HepG2 (cell line): ENCODE measurements at regions not wholly inside any gene's neighbourhood (a gene's known extent, or its start where the extent isn't known, plus 50 kb on each side); places are given as distances from the start of the nearest gene placed in this dataset.

Source experiments
- ATAC-seq: fragments of 200-7000 bp; cut with Tn5 transposase; 3 replicates; pipeline ENCODE4 v1.9.1; 2020; ENCODE audit warnings: mild to moderate bottlenecking, moderate library complexity
- BruUV-seq: library from RNA; stranded (reverse); fragments of 400-500 nt; replicated peaks from 2 replicates; lab custom pipeline; 2021; lab: Mats Ljungman, UMichigan
- CTCF ChIA-PET: fragments of 300-600 bp; formaldehyde crosslinking; extraction: SDS; loops from one replicate; lab custom pipeline; 2021; ENCODE audit warnings: low total read pairs, inconsistent platforms, low intra/inter-chr PET ratio; lab: Yijun Ruan, JAX
- POLR2A ChIA-PET: fragments of 350-600 bp; sonication (Branson Sonifier 250); formaldehyde crosslinking; loops from one replicate; lab custom pipeline; 2020; ENCODE audit warnings: antibody characterized with exemption, inconsistent platforms; lab: Yijun Ruan, JAX
- DNase-seq: peaks from one replicate; pipeline ENCODE4 v3.0.0-alpha.2; 2015; ENCODE audit warnings: low spot score
- FAIRE-seq: peaks from 3 replicates; lab custom pipeline; 2011; peaks lifted over from hg19 to GRCh38; lab: Jason Lieb, UNC
- H2AFZ ChIP-seq: one replicate; pipeline ENCODE4 v1.6.1; 2011; ENCODE audit warnings: low read length, inconsistent platforms
- H3K27ac ChIP-seq: fragments of 300-600 bp; 3 replicates; pipeline ENCODE4 v1.8.0; 2011; ENCODE audit warnings: mixed run types, mild to moderate bottlenecking, mixed read lengths, low read length, inconsistent platforms; ENCODE audit not compliant: insufficient read depth; ENCODE audit errors: extremely low read length
- H3K27me3 ChIP-seq, 2 experiments: fragments of 200-600 bp in 1 of 2; 2 replicates in 1 of 2; 3 replicates in 1 of 2; pipeline versions ENCODE4 v1.6.0 to v1.8.0; 2011; ENCODE audit warnings: low read length in 2 of 2, mild to moderate bottlenecking in 2 of 2, moderate library complexity in 2 of 2, inconsistent platforms in 1 of 2; ENCODE audit not compliant: insufficient read depth in 2 of 2, control insufficient read depth in 1 of 2
- H3K36me3 ChIP-seq, 2 experiments: fragments of 200-600 bp in 1 of 2; replicated peaks in 1 of 2; 2 replicates in 1 of 2; 3 replicates in 1 of 2; pipeline versions ENCODE4 v1.5.1 to v1.8.0; 2011; ENCODE audit warnings: low read length in 2 of 2, inconsistent platforms in 1 of 2; ENCODE audit not compliant: insufficient read depth in 2 of 2, control insufficient read depth in 1 of 2
- H3K4me1 ChIP-seq: 2 replicates; pipeline ENCODE4 v1.5.1; 2012; ENCODE audit warnings: low read length, inconsistent platforms; ENCODE audit not compliant: insufficient read depth
- H3K4me2 ChIP-seq: 2 replicates; pipeline ENCODE4 v1.6.0; 2011; ENCODE audit warnings: low read depth, low read length, inconsistent platforms
- H3K4me3 ChIP-seq, 3 experiments: fragments of 200-600 bp in 1 of 3; sonication (generic), shearing (Covaris generic) in 1 of 3; replicated peaks in 1 of 3; 2 replicates each; pipeline ENCODE4 v1.5.1; 2011 to 2016; ENCODE audit warnings: low read length in 3 of 3, inconsistent platforms in 2 of 3, low read depth in 2 of 3, mild to moderate bottlenecking in 2 of 3, control low read depth in 1 of 3, mixed read lengths in 1 of 3; ENCODE audit not compliant: insufficient read depth in 1 of 3
- H3K79me2 ChIP-seq: one replicate; pipeline ENCODE4 v1.6.1; 2011; ENCODE audit warnings: low read length, inconsistent platforms; ENCODE audit not compliant: insufficient read depth
- H3K9ac ChIP-seq: 2 replicates; pipeline ENCODE4 v1.6.0; 2011; ENCODE audit warnings: mild to moderate bottlenecking, low read depth, low read length, inconsistent platforms; ENCODE audit not compliant: insufficient read depth
- H3K9me3 ChIP-seq: 2 replicates; pipeline ENCODE4 v1.5.1; 2012; ENCODE audit warnings: mild to moderate bottlenecking, low read length
- H4K20me1 ChIP-seq: 2 replicates; pipeline ENCODE4 v1.6.0; 2011; ENCODE audit warnings: inconsistent platforms, mild to moderate bottlenecking, low read length, moderate library complexity; ENCODE audit not compliant: insufficient read depth
- ARNTL ChIP-seq: sonication (generic); formaldehyde crosslinking; IDR thresholded peaks from 2 replicates; pipeline ENCODE4 v1.4.0; 2020; ENCODE audit warnings: mild to moderate bottlenecking, missing genetic modification reagents
- DR1 ChIP-seq: sonication (generic); formaldehyde crosslinking; IDR thresholded peaks from 2 replicates; pipeline ENCODE4 v1.8.0; 2021; ENCODE audit warnings: mild to moderate bottlenecking, missing genetic modification reagents, inconsistent platforms
- KLF16 ChIP-seq, 2 experiments: sonication (generic) in 1 of 2; formaldehyde crosslinking in 1 of 2; IDR thresholded peaks; 2 replicates each; pipeline versions ENCODE4 v1.6.1 to v1.8.0; 2016 to 2023; ENCODE audit warnings: missing genetic modification reagents in 2 of 2, missing compliant biosample characterization in 1 of 2
- KMT2A ChIP-seq: sonication (generic); formaldehyde crosslinking; IDR thresholded peaks from 2 replicates; pipeline ENCODE4 v1.4.0; 2020; ENCODE audit warnings: missing genetic modification reagents
- MEIS1 ChIP-seq: sonication (generic); formaldehyde crosslinking; IDR thresholded peaks from 2 replicates; pipeline ENCODE4 v1.9.0; 2021; ENCODE audit warnings: mild to moderate bottlenecking, missing genetic modification reagents, moderate library complexity, borderline replicate concordance
- NFE2L1 ChIP-seq: sonication (generic); formaldehyde crosslinking; IDR thresholded peaks from 2 replicates; pipeline ENCODE4 v1.4.0; 2020; ENCODE audit warnings: missing genetic modification reagents, mild to moderate bottlenecking, borderline replicate concordance
- RARG ChIP-seq: sonication (generic); formaldehyde crosslinking; IDR thresholded peaks from 2 replicates; pipeline ENCODE4 v1.4.0; 2020; ENCODE audit warnings: low read depth, mild to moderate bottlenecking, missing genetic modification reagents
- RCOR2 ChIP-seq: IDR thresholded peaks from 2 replicates; pipeline ENCODE4 v1.6.1; 2016; ENCODE audit warnings: missing biosample characterization, missing genetic modification reagents
- SMARCC2 ChIP-seq: fragments of 450-650 bp; IDR thresholded peaks from 2 replicates; pipeline ENCODE4 v1.6.1; 2017; ENCODE audit warnings: antibody characterized with exemption, mild to moderate bottlenecking
- SYNCRIP ChIP-seq: fragments of 200-400 bp; formaldehyde crosslinking; IDR thresholded peaks from 2 replicates; pipeline ENCODE4 v1.6.1; 2018; ENCODE audit warnings: mild to moderate bottlenecking, low read depth, low read length; ENCODE audit not compliant: insufficient read depth
- ZC3H4 ChIP-seq: sonication (generic); formaldehyde crosslinking; IDR thresholded peaks from 2 replicates; pipeline ENCODE4 v1.4.0; 2020; ENCODE audit warnings: missing genetic modification reagents, borderline replicate concordance
- ZNF678 ChIP-seq: sonication (generic); formaldehyde crosslinking; IDR thresholded peaks from 2 replicates; pipeline ENCODE4 v1.4.0; 2020; ENCODE audit warnings: mild to moderate bottlenecking, missing genetic modification reagents
- in situ Hi-C: cut with HindIII; loops from 2 replicates; pipeline ENCODE4 v1.10.0; 2017; ENCODE audit warnings: low pct_unique_long_range_greater_than_20kb; ENCODE audit not compliant: extremely low pct_ligation_motif_present
- intact Hi-C: fragments of 100-400 bp; cut with micrococcal nuclease; formaldehyde crosslinking; loops from one replicate; pipeline ENCODE4 v1.10.0; 2022; ENCODE audit not compliant: unreplicated experiment

DNA sequence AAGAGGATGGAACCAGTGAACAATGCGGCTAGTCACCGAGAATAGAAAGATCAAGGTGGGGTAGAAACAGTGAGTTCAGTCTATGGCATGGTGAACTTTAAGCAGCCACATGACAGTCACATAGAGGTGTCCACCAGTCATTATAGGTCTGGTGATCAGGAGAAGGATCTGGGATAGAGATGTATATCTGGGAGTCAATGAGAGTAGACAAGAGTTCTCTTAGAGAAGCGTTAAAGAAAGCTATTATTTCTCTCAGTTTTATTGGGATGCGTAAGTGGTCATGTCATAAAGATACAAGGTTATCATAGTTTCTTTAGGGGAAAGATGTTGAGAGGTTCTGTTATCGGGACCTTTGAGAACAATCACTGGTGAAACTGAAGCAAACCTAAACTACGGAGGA lies 136.1 kb upstream of the SLC38A2 start (continued):
- no peak for TF ChIP-seq DR1 (CRISPR knock-in tag)
- TF ChIP-seq MEIS1 (CRISPR knock-in tag), result no peak
- TF ChIP-seq RARG (CRISPR knock-in tag), result no peak
- TF ChIP-seq ARNTL (CRISPR knock-in tag), result no peak
- no peak for TF ChIP-seq ZC3H4 (CRISPR knock-in tag)
- no peak for TF ChIP-seq SYNCRIP
- no peak for TF ChIP-seq RCOR2
- TF ChIP-seq KMT2A (CRISPR knock-in tag), result no peak

DNA sequence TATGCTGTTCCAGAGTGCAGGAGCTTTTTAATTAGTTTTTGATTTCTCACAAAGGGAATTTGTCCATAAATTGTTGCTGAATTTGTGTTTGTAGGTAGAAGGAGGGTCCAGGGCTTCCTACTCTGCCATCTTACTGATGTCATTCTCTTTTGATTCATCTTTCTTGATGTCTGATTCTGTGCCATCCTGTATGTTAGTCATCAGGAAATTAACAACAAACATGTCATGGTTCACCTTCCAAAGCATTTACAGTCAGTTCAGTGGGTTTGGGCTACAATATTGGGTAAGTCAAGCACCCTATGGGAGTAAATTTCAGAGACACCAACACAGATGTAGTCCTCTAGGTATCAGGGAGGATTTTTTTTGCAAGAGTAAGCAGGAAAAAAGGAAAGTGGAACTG lies 135.2 kb upstream of the SLC38A2 start:
- Histone ChIP-seq H3K9ac (no peak overlapping the region), H3K9me3 (peaks cover 21% of the 10 kb centered on the region), H2AFZ (no peak overlapping the region), H3K27ac (no peak overlapping the region), H3K4me1 (peaks cover 4% of the 10 kb centered on the region), H3K4me2 (no peak overlapping the region), H3K4me3 (no peak overlapping the region), H3K27me3 (no peaks in the 10 kb centered on the region), H3K36me3 (peaks cover 0 to 1% of the 10 kb centered on the region in 2 experiments; a peak in 1 of 5 replicates), H4K20me1 (no peaks in the 10 kb centered on the region), H3K79me2 (no peaks in the 10 kb centered on the region)
- POLR2A ChIA-PET, result no interaction called here
- no peak for TF ChIP-seq SMARCC2
- no peak for TF ChIP-seq KLF16 (CRISPR knock-in tag; IDR thresholded peaks at IDR 0.05)
- TF ChIP-seq NFE2L1 (CRISPR knock-in tag), result no peak
- no peak for TF ChIP-seq ZNF678 (CRISPR knock-in tag)
- in situ Hi-C loops (no loop called here), intact Hi-C loops (no loop called here)
- BruUV-seq, result no TSS peak
- ATAC-seq (no peak), FAIRE-seq (no peak), DNase-seq (no peak)
- CTCF ChIA-PET, result no interaction called here
